Stomach (tissue), 4 donors: ENCODE measurements at regions not wholly inside any gene's neighbourhood (a gene's known extent, or its start where the extent isn't known, plus 50 kb on each side); places are given as distances from the start of the nearest gene placed in this dataset.

ENCODE experiments used
- POLR2AphosphoS5 ChIP-seq, 3 donors: sonication (generic); formaldehyde crosslinking; IDR thresholded peaks; one replicate each; pipeline ENCODE4 v1.6.1; 2016; ENCODE audit warnings: antibody characterized with exemption in 3 of 3
- TF ChIP-seq, protein P1 (sequence below), 7 experiments: fragments of 450-650 bp in 4 of 7; fragments of 200-600 bp in 3 of 7; sonication (generic) in 3 of 7; IDR thresholded peaks; one replicate each; pipeline ENCODE4 v1.5.1; 2016 to 2019; ENCODE audit warnings: antibody characterized with exemption in 7 of 7, control low read depth in 2 of 7, mild to moderate bottlenecking in 1 of 7

DNA sequence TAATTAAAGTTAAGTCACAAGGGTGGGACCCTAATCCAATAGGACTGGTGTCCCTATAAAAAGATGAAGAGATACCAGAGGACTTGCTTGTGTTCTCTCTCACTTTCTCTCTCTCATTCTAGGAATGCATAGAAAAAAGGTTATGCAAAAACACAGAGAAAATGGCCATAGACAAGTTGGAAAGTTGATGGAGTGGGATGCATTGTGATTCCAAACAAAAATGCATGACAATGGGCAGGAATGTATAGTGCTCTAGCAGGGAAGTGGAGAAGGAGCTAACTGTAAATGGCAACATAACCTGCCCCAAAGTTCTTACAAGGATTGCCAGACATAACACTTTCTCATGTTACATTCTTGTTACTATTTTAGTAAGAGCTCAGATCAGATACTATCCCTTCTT, 301.6 kb upstream of the LRATD1 start:
- TF ChIP-seq, protein P1, sequence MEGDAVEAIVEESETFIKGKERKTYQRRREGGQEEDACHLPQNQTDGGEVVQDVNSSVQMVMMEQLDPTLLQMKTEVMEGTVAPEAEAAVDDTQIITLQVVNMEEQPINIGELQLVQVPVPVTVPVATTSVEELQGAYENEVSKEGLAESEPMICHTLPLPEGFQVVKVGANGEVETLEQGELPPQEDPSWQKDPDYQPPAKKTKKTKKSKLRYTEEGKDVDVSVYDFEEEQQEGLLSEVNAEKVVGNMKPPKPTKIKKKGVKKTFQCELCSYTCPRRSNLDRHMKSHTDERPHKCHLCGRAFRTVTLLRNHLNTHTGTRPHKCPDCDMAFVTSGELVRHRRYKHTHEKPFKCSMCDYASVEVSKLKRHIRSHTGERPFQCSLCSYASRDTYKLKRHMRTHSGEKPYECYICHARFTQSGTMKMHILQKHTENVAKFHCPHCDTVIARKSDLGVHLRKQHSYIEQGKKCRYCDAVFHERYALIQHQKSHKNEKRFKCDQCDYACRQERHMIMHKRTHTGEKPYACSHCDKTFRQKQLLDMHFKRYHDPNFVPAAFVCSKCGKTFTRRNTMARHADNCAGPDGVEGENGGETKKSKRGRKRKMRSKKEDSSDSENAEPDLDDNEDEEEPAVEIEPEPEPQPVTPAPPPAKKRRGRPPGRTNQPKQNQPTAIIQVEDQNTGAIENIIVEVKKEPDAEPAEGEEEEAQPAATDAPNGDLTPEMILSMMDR (IDR thresholded peaks at IDR 0.05): no peak
- TF ChIP-seq POLR2AphosphoS5 (IDR thresholded peaks at IDR 0.05): no peak
